DOHH2 (cell line): ENCODE measurements at regions not wholly inside any gene's neighbourhood (a gene's known extent, or its start where the extent isn't known, plus 50 kb on each side); places are given as distances from the start of the nearest gene placed in this dataset.

ENCODE experiments used
- H3F3A ChIP-seq: fragments of 200-600 bp; sonication (generic), shearing (Covaris generic); 2 replicates; pipeline ENCODE4 v1.6.0; 2016; ENCODE audit warnings: antibody characterized with exemption, mild to moderate bottlenecking; ENCODE audit not compliant: control insufficient read depth, insufficient read depth
- H3K27ac ChIP-seq: fragments of 200-600 bp; sonication (generic); 2 replicates; pipeline ENCODE4 v1.5.1; 2014; ENCODE audit warnings: low read depth, mild to moderate bottlenecking, low read length, moderate library complexity
- H3K27me3 ChIP-seq: fragments of 200-600 bp; sonication (generic); 2 replicates; pipeline ENCODE4 v1.6.1; 2014; ENCODE audit warnings: mild to moderate bottlenecking, low read length, mixed read lengths; ENCODE audit not compliant: control insufficient read depth
- H3K36me3 ChIP-seq: fragments of 200-600 bp; sonication (generic); 2 replicates; pipeline ENCODE4 v1.6.1; 2014; ENCODE audit warnings: mild to moderate bottlenecking, low read length, moderate library complexity, mixed read lengths; ENCODE audit not compliant: control insufficient read depth
- H3K4me1 ChIP-seq: fragments of 200-600 bp; sonication (generic); 2 replicates; pipeline ENCODE4 v1.6.1; 2014; ENCODE audit warnings: mild to moderate bottlenecking, low read length, mixed read lengths; ENCODE audit not compliant: control insufficient read depth
- H3K4me2 ChIP-seq: fragments of 200-600 bp; sonication (generic); 2 replicates; pipeline ENCODE4 v1.6.0; 2014; ENCODE audit warnings: mild to moderate bottlenecking, low read length, moderate library complexity
- H3K4me3 ChIP-seq: fragments of 200-600 bp; sonication (generic); 2 replicates; pipeline ENCODE4 v1.5.1; 2014; ENCODE audit warnings: mild to moderate bottlenecking, low read length, mixed read lengths
- H3K79me2 ChIP-seq: fragments of 200-600 bp; sonication (generic); 2 replicates; pipeline ENCODE4 v1.6.1; 2014; ENCODE audit warnings: mild to moderate bottlenecking, low read length, mixed read lengths; ENCODE audit not compliant: control insufficient read depth
- H3K9me2 ChIP-seq: fragments of 200-600 bp; sonication (generic); replicated peaks from 2 replicates; pipeline ENCODE4 v1.6.1; 2014; ENCODE audit warnings: mild to moderate bottlenecking, low read length, mixed read lengths; ENCODE audit not compliant: control insufficient read depth
- H3K9me3 ChIP-seq: fragments of 200-600 bp; sonication (generic); 2 replicates; pipeline ENCODE4 v1.6.1; 2014; ENCODE audit warnings: antibody characterized with exemption, low read length, mixed read lengths; ENCODE audit not compliant: control insufficient read depth, insufficient read depth
- H4K20me1 ChIP-seq: fragments of 200-600 bp; sonication (generic); 2 replicates; pipeline ENCODE4 v1.6.0; 2014; ENCODE audit warnings: low read depth, mild to moderate bottlenecking, antibody characterized with exemption, low read length, moderate library complexity; ENCODE audit not compliant: control insufficient read depth, insufficient read depth
- EZH2phosphoT487 ChIP-seq: fragments of 200-600 bp; sonication (generic); IDR thresholded peaks from 2 replicates; pipeline ENCODE4 v1.6.1; 2017; ENCODE audit warnings: borderline replicate concordance, mild to moderate bottlenecking, antibody characterized with exemption, low read length, moderate library complexity, mixed read lengths
- TF ChIP-seq, protein P1 (sequence below): fragments of 200-600 bp; sonication (generic); IDR thresholded peaks from one replicate; pipeline ENCODE4 v1.5.1; 2014; ENCODE audit warnings: antibody characterized with exemption, mild to moderate bottlenecking, low read depth, low read length; ENCODE audit not compliant: poor library complexity, severe bottlenecking

DNA sequence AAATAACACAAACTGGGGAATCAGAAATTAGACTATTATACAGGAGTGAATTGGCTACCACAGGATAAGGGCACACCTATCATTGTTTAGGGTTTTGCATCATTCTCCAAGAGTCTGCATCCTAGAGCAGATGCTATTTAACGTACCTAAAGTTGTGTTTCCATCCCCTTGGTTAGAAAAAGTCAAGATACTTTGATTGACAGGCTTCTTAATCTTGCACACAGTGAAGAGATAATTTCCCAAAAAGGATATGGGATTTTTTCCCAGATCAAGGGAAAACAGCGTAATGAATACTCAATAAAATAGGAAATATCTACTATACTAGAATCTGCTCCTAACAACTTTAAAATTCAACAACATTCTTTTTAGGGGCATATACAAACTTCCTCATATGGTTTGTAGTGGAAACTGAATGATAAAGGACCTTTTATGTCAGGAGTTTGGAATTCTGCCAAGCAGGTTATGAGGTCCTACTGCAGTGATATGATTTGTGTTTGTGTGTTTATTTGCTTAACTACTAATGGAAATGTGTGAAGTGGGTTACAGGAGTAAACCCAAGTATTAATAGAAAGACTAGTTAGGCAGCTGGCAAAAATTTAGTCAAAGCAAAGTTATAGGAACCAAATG lies 124.1 kb upstream of the MME start:
- Histone ChIP-seq H3K79me2 (no peaks in the 10 kb centered on the region), H3K4me3 (no peak overlapping the region), H3K9me2 (no peaks in the 10 kb centered on the region), H3F3A (no peaks in the 10 kb centered on the region), H3K27me3 (no peaks in the 10 kb centered on the region), H3K9me3 (peaks cover 19% of the 10 kb centered on the region; the same call in 1 of the 2 replicates), H3K27ac (no peak overlapping the region), H3K4me2 (no peak overlapping the region), H3K36me3 (no peaks in the 10 kb centered on the region), H3K4me1 (peaks cover 35% of the 10 kb centered on the region), H4K20me1 (no peaks in the 10 kb centered on the region)
- TF ChIP-seq EZH2phosphoT487: no peak
- TF ChIP-seq, protein P1, sequence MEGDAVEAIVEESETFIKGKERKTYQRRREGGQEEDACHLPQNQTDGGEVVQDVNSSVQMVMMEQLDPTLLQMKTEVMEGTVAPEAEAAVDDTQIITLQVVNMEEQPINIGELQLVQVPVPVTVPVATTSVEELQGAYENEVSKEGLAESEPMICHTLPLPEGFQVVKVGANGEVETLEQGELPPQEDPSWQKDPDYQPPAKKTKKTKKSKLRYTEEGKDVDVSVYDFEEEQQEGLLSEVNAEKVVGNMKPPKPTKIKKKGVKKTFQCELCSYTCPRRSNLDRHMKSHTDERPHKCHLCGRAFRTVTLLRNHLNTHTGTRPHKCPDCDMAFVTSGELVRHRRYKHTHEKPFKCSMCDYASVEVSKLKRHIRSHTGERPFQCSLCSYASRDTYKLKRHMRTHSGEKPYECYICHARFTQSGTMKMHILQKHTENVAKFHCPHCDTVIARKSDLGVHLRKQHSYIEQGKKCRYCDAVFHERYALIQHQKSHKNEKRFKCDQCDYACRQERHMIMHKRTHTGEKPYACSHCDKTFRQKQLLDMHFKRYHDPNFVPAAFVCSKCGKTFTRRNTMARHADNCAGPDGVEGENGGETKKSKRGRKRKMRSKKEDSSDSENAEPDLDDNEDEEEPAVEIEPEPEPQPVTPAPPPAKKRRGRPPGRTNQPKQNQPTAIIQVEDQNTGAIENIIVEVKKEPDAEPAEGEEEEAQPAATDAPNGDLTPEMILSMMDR: no peak

DNA sequence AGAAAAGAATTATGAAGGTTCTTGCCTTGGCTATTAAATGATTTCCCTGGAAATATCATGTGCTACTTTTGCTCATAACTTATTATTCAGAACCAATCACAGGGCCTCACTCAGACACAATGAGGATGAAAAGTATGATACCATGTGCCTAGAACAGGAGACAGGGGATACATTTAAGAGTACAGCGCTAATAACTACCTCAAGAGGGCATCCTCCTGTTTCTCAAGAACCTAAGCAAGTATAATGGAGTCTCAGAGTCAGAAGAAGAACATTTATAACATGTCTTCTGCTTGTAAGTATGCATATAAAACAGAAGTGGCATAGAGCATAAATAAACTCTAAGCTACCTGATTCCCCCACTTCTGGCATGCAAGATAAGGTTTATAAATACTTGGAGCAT lies 125.4 kb upstream of the MME start:
- H3K79me2 ChIP-seq: no peaks in the 10 kb centered on the region
- TF ChIP-seq EZH2phosphoT487: no peak
- TF ChIP-seq, protein P1: peak; percentile 61
- no peak overlapping the region for H3K27ac ChIP-seq

DNA sequence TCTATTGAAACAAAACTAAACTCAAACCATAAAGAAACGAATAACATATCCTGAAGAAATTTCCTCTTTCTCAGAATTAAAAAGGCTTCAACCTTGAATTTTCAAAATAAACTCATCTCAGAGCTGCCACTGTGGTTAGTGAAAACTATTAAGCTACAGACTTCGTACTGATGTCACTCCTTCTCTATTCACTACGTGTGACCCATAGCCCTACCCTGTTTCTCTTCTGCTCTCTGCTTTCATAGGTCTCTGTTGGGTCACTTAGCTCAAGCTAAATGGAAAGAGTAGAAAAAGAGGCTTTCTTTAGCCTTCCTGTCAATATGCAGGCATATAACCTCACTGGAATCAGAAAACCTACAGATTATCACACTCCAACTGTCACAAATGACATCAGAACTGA lies 126.6 kb upstream of the MME start:
- Histone ChIP-seq H3K36me3 (no peaks in the 10 kb centered on the region), H3K27ac (no peak overlapping the region), H3K4me1 (peaks cover 35% of the 10 kb centered on the region), H3K9me2 (no peaks in the 10 kb centered on the region), H3K9me3 (peaks cover 16% of the 10 kb centered on the region; the same call in 1 of the 2 replicates), H3K4me2 (peak overlapping the region; percentile 14; the same call in 1 of the 2 replicates), H3K79me2 (no peaks in the 10 kb centered on the region), H3F3A (no peaks in the 10 kb centered on the region), H3K27me3 (no peaks in the 10 kb centered on the region), H4K20me1 (no peaks in the 10 kb centered on the region), H3K4me3 (no peak overlapping the region)
- no peak for TF ChIP-seq EZH2phosphoT487
- TF ChIP-seq, protein P1: no peak

More for the DNA sequence above, 125.4 kb upstream of the MME start:
- H3K4me3 ChIP-seq: no peak overlapping the region
- H3K4me2 ChIP-seq: 0 out of 2 replicates have a peak overlapping the region, but pooled peaks have one; percentile 5
- H3K4me1 ChIP-seq: peaks cover 35% of the 10 kb centered on the region
- no peaks in the 10 kb centered on the region for H4K20me1 ChIP-seq
- no peaks in the 10 kb centered on the region for H3K36me3 ChIP-seq
- H3K9me3 ChIP-seq: peaks cover 19% of the 10 kb centered on the region; the same call in 1 of the 2 replicates
- H3F3A ChIP-seq: no peaks in the 10 kb centered on the region
- no peaks in the 10 kb centered on the region for H3K9me2 ChIP-seq
- H3K27me3 ChIP-seq: no peaks in the 10 kb centered on the region
